HEK293 (cell line): ENCODE measurements at regions not wholly inside any gene's neighbourhood (a gene's known extent, or its start where the extent isn't known, plus 50 kb on each side); places are given as distances from the start of the nearest gene placed in this dataset.

Experiments used
- CTCF ChIP-seq: fragments of 450-650 bp; formaldehyde crosslinking; IDR thresholded peaks from 2 replicates; pipeline ENCODE4 v1.5.1; 2016; ENCODE audit warnings: missing biosample characterization, missing genetic modification characterization
- GFI1B ChIP-seq: fragments of 450-650 bp; formaldehyde crosslinking; IDR thresholded peaks from 2 replicates; pipeline ENCODE4 v1.5.1; 2016; ENCODE audit warnings: missing biosample characterization, missing genetic modification characterization
- MEIS1 ChIP-seq: sonication (generic); formaldehyde crosslinking; IDR thresholded peaks from 2 replicates; pipeline ENCODE4 v1.8.1; 2022; ENCODE audit warnings: missing genetic modification reagents, mild to moderate bottlenecking, borderline replicate concordance
- PBX3 ChIP-seq: sonication (generic); formaldehyde crosslinking; IDR thresholded peaks from 2 replicates; pipeline ENCODE4 v1.8.1; 2022; ENCODE audit warnings: mild to moderate bottlenecking, moderate library complexity, missing genetic modification reagents
- ZFP37 ChIP-seq: fragments of 450-650 bp; formaldehyde crosslinking; IDR thresholded peaks from 2 replicates; pipeline ENCODE4 v1.5.1; 2016; ENCODE audit warnings: missing biosample characterization, missing genetic modification characterization
- ZNF114 ChIP-seq: fragments of 450-650 bp; formaldehyde crosslinking; IDR thresholded peaks from 2 replicates; pipeline ENCODE4 v1.5.0; 2017; ENCODE audit warnings: missing biosample characterization, missing genetic modification characterization
- ZNF518A ChIP-seq: fragments of 450-650 bp; formaldehyde crosslinking; conservative IDR thresholded peaks from 2 replicates; pipeline ENCODE4 v1.5.1; 2016; ENCODE audit warnings: low read depth, missing biosample characterization, missing genetic modification characterization
- ZNF529 ChIP-seq: fragments of 450-650 bp; formaldehyde crosslinking; IDR thresholded peaks from 2 replicates; pipeline ENCODE4 v1.5.1; 2017; ENCODE audit warnings: missing genetic modification characterization, missing biosample characterization; ENCODE audit not compliant: insufficient replicate concordance
- ZNF549 ChIP-seq: fragments of 450-650 bp; IDR thresholded peaks from 2 replicates; pipeline ENCODE4 v1.5.1; 2018; ENCODE audit warnings: missing biosample characterization, missing genetic modification characterization, mild to moderate bottlenecking, inconsistent platforms, moderate library complexity
- ZSCAN23 ChIP-seq: fragments of 450-650 bp; formaldehyde crosslinking; IDR thresholded peaks from 2 replicates; pipeline ENCODE4 v1.5.1; 2016; ENCODE audit warnings: missing biosample characterization, missing genetic modification characterization
- TF ChIP-seq, protein P1 (sequence below): fragments of 450-650 bp; formaldehyde crosslinking; IDR thresholded peaks from 2 replicates; pipeline ENCODE4 v1.5.1; 2017; ENCODE audit warnings: missing biosample characterization, missing genetic modification characterization
- TF ChIP-seq, protein P2 (sequence below): fragments of 450-650 bp; formaldehyde crosslinking; IDR thresholded peaks from 2 replicates; pipeline ENCODE4 v1.5.1; 2016; ENCODE audit warnings: missing biosample characterization, missing genetic modification characterization

DNA sequence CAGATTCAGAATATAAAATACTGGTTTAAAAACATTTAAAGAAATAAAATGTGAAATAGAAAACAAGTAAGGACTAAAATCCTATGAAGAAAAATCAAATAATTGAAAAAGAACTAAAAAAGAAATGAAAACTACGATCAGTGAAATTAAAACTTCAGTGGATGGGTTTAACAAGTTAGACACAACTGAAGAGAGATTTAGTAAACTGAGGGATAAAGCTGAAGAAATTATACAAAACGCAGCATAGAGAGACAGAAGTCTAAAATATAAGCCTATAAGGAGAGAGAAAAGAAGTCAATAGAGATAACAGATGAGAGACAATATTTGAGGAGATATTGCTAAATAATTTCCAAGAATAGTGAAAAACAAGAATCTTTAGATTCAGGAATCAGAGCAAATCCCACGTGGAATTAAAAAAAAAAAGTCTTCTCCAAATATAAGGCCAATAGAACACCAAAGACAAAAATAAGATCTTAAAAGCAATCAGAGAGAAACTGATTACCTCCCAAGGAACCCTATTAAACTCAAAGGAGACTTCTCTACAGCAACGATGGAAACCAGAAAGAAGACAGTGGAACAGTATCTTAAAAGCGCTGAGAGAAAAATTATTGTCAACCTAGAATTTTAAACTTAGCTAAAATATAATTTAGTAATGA, 59.6 kb upstream of the ABL1 start:
- TF ChIP-seq CTCF (no peak), ZNF518A (tag by site-specific recombination) (no peak), ZFP37 (tag by site-specific recombination) (no peak), ZSCAN23 (tag by site-specific recombination) (no peak), GFI1B (tag by site-specific recombination) (no peak), MEIS1 (CRISPR knock-in tag) (no peak), PBX3 (no peak), ZNF529 (tag by site-specific recombination) (no peak), ZNF549 (tag by site-specific recombination) (no peak), ZNF114 (no peak)
- TF ChIP-seq, protein P1, sequence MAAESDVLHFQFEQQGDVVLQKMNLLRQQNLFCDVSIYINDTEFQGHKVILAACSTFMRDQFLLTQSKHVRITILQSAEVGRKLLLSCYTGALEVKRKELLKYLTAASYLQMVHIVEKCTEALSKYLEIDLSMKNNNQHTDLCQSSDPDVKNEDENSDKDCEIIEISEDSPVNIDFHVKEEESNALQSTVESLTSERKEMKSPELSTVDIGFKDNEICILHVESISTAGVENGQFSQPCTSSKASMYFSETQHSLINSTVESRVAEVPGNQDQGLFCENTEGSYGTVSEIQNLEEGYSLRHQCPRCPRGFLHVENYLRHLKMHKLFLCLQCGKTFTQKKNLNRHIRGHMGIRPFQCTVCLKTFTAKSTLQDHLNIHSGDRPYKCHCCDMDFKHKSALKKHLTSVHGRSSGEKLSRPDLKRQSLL (tag by site-specific recombination), result no peak
- TF ChIP-seq, protein P2, sequence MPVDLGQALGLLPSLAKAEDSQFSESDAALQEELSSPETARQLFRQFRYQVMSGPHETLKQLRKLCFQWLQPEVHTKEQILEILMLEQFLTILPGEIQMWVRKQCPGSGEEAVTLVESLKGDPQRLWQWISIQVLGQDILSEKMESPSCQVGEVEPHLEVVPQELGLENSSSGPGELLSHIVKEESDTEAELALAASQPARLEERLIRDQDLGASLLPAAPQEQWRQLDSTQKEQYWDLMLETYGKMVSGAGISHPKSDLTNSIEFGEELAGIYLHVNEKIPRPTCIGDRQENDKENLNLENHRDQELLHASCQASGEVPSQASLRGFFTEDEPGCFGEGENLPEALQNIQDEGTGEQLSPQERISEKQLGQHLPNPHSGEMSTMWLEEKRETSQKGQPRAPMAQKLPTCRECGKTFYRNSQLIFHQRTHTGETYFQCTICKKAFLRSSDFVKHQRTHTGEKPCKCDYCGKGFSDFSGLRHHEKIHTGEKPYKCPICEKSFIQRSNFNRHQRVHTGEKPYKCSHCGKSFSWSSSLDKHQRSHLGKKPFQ (tag by site-specific recombination), result no peak
